ENCODE measurements at regions not wholly inside any gene's neighbourhood (a gene's known extent, or its start where the extent isn't known, plus 50 kb on each side); places are given as distances from the start of the nearest gene placed in this dataset.
"Not testable (repeated sequence)": the region's sequence is repeated elsewhere in the genome, so short reads cannot be mapped to it uniquely, and the experiment has no call there.

DNA sequence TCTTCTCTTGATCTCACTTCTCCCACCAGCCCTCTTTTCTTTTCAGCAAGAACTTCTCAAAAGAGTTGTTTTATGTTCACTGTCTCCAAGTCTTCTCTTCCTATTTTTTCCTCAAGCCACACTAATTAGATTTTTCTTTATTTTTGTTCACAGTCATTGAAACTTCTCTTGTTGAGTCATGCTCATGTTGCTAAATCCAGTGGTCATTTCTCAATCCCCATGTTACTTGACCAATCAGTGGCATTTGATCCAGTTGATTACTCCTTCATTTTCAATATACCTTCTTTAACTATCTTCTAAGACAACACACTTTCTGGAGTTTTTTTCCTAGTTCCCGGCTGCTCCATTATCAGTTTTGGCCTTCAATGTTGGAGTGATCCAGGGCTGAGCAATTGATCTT, 103.1 kb upstream of the LSM6 start:
- DNase-seq: no peak

DNA sequence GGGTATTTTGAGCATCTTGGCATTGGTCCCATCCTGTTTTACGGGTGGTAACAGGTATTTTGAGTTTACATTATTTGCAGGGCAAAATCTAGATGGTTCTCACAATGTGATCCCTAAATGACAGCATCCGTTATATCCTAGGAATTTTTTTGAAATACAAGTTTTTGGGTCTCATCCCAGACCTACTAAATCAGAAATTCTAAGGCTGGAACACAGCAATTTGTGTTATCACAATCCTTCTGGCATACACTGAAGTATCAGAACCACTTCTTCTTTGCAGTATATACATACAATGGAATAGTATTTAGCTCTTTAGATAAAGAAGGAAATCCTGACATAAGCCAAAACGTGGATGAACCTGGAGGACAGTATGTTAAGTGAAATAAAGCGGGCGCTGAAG, 104.1 kb upstream of the LSM6 start:
- DNase-seq: no peak

DNA sequence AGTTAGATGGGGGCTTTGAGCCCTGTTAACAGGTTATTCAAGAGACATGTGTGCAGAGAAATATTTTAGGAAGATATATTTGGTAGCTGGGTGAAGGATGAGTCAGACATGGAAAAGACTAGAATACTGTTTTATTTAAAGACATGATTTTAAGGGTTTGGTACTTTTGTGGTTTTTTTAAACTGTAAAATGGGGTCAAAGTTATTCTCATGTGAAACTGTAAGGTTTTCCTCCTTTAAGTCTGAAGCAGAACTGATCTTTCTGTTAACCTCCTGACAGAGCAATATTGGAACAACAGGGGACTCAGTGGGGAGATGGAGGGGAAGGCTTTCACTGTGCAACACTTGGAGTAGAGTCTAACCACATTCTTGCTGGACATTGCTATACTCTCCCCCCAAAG, 112.4 kb upstream of the LSM6 start:
- DNase-seq: no peak

DNA sequence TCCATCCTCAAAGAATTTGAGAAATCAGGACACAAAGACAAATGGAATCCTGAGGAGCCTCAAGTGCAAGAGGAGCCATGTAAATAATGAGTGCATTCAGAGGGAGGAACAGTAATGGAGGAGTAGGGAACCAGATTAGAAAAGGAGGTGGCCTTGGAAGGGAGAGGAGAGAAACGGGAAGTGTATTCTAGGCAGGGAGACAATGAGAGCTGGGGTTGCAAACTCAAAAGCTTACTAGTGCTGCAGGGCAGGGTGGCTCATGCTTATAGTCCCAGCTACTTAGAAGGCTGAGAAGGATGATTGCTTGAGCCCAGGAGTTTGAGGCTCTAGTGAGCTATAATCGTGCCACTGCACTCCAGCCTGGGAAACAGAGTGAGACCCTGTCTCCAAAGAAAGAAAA, 113.2 kb upstream of the LSM6 start:
- no peak for DNase-seq

DNA sequence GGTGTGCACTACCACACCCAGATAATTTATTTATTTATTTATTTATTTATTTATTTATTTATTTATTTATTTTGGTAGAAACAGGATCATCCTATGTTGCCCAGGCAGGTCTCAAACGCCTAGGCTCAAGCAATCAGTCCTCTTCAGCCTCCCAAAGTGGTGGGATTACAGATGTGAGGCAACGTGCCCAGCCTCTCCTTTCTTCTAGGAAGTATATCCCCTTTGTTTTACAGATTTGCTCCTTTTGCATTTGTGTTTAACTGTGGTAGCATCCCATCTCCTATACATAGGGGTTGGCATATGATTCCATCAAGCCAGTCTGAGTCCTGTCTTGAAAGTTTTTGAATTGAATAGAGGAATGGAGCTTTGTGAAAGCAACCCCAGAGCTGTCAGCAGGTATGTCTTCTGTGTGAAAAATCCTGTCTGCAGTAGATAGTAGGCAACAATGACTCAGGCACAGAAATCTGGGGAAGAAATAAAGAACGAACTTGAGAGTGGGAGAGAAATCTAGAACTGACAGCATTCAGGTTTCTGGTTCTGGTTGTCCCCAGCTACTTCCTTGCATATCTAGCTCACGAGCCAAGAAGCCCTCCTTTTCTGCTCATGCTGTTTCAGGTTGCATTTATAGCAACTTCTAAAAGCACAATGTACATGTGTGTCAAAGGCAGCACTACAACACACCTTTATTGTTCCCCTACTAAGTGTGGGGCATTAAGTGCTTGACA, 113.7 kb upstream of the LSM6 start:
- DNase-seq: no peak

DNA sequence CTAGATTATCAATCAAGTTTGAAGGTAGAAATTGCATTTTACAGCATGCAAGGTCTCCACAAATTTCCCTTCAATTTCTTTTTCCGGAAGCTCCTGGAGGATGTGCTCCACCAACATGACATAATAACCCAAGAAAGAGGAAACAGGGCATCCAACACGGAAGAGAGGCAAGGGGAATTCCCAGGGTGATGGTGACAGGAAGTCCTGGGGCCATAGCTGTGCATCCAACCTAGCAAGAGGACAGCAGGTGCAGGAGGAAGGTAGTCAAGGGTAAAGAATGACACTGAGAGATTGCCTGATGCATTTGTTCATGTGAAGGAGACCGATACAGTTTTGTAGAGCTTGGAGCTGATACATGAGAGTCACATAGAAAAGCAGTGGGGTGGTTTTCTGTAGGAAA, 115.7 kb upstream of the LSM6 start:
- no peak for DNase-seq

DNA sequence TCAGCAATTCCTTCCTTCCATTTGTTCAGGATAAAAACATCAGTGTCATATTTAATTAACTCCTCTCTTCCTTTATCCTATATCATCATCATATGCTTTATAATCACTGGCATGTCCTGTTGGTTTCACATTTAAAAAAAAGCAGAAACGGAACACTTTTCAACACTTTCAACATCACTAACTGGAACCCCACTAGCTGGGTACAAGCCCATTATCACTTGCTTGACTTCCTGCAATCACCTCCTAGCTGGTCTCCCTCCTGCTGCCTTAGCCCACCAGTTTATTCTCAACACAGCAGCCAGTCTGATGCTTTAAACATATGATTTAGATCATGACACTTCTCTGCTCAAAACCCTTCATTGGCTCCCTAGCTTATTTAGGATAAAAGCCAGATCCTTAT, 116.4 kb upstream of the LSM6 start:
- no peak for DNase-seq

DNA sequence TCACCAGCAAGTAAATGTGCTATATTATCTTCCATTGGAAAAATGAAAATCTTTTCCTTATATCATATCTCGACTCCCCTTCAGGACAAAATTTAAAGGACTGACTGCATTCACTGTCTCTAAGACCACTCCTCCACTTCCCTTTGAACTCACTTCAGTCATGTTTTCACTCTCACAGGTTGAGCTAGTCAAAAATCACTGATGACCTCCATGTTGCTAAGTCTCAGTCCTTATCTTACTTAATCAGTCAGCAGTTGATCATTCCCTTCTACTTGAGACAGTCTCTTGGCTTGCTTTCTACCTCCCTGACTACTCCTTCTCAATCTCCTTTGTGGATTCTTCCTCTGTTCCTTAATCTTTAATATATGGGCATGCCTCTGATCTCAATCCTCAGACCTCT, 117.0 kb upstream of the LSM6 start:
- DNase-seq: no peak

DNA sequence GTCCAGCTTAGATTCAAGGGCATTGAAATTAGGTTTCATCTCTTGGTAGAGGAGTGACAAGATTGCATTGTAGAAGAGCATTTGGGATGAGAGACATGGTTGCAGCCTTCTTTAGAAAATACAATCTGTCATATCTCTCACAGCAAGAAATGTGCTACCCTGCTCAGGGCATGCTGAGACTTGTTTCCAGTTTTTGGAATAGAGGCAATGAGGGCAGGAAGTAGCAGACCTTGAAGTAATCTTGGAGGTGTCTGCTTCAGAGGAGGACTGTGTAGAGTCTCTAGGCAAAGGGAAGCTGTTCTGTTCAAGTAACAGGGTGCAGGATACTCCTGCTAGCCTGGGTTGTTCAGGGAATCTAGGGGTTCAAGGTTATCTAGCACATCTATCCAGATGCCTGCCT, 116.1 kb upstream of the ZNF827 start:
- DNase-seq: no peak

DNA sequence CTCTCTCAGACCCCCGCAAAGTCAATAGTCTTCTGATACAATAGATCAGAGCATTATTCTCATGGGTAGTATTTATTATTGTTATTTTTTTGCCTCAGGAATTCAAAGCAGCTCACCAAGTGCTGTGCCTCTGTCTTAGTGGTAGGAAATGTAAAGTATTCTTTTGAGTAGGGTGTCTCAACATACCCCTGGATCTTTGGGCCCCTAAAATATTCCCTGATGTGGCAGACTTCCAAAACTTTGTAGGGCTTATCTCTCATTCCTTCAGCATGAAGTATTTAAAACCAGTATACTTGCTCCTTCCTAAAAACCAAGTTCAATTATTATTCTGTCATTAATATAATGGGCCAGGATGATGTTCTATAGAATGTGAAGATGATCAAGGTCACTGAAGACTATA, 115.3 kb upstream of the ZNF827 start:
- DNase-seq: no peak

DNA sequence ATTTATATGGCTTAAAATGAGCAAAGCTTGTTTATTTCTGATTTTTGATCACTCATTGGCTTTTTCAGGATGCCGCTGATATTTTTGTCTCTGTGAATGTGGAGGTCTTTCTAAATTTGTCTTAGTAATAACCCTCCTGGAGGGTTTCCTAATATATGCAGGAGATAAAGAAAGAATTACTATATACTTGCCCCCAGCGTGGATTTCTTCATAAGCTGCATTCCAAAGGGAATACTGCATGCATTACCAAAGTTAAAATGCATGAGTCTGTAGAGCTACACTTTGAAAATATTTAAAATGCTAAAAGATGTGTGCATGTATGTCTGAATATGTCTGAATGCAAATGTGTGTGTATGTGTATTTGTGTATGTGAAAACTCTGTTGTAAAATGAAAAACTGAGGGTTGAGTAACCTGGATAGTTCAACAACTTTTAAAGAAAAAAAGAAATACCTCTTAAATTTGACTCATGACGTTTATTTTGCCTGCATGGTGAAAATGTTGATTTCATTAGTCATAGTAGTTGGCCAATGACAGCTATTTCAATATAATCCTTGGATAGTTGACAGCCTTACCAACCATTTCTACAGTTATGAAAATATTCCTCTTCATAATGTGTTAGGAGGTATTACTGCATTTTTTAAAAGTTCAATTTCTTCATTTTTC, 113.2 kb upstream of the ZNF827 start:
- no peak for DNase-seq

DNA sequence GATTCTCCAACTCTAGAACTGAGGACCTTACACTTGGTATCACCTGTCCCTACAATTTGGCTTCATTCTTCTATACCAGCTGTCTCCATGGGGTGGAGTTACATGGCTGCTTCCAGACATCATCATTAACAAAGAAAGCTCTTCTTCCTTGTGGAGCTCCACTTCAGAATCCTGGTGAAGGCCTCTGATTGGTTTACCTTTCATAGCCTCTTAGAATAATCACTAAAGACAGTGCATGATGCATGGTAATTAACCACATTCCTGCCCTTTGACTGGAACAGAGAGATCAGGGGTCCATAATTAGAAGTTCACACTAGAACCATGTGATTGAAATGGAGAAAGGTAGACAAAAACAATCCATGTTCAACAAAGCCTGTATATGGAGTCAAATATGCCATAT, 112.6 kb upstream of the ZNF827 start:
- no peak for DNase-seq

DNA sequence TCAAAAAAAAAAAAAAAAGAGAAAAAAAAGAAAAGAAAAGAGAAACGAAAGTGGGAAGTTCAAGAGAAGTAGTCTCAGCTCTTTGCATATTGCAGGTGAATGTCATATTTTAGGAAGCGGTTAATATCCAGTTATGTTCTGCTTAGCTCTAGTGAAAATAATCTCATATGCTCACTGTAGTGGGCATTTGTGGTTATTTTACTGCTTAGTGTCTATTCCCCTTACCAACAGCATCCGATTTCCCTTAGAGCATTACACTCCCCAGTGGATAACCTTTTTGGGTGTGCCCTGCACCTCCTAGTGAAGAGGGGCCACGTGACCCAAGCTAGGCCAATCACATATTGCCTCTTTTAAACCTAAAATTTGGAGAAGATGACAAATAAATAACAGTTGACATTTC, 111.2 kb upstream of the ZNF827 start:
- no peak for DNase-seq

DNA sequence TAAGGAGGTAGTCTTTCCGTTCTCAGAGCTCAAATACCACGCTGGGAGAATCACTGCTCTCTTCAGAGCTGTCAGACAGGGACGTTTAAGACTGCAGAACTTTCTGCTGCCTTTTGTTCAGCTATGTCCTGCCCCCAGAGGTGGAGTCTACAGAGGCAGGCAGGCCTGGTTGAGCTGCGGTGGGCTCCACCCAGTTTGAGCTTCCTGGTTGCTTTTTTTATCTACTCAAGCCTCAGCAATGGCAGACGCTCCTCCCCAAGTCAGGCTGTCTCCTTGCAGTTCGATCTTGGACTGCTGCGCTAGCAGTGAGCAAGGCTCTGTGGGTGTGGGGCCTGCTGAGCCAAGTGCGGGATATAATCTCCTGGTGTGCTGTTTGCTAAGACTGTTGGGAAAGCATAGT, 109.1 kb upstream of the ZNF827 start:
- not testable (repeated sequence) for DNase-seq

DNA sequence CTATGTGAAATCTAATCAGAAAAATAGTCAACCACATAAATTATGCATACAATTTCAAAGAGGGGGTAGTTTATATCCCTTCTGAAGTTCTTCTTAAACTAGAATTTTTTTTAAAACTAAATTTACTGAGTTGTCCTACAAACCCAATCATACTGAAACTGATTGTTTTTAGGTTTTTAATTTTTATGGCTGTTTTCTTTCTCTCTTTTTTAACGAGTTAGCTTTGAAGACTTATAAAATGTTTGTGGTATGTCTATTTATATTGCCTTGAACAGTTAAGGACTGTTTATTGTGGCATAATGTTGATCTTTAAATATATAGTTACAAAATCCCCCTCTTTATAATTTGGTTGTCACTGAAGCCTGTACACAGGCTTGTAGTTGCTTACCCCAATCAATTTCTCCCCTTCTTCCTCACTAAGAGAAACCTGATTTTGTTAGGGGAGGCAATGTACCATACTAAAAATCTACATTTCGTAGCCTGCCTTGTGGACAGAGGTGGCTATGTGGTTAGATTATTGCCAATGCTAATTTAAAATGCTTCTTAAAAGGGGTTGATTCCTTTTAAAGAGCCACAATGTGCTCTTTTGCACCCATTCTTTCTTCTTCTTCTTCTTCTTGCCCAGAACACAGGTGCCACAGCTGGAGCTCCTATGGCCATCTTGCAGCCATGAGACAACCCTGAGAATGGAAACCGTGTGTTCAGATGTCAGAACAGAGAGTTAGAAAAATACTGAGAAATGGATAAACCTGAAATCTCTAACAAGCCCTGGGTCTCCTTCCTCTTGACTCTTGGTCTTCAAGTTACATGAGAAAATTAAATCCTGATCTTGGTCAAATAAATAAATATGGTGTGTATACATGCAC, 102.7 kb upstream of the ZNF827 start:
- no peak for DNase-seq

DNA sequence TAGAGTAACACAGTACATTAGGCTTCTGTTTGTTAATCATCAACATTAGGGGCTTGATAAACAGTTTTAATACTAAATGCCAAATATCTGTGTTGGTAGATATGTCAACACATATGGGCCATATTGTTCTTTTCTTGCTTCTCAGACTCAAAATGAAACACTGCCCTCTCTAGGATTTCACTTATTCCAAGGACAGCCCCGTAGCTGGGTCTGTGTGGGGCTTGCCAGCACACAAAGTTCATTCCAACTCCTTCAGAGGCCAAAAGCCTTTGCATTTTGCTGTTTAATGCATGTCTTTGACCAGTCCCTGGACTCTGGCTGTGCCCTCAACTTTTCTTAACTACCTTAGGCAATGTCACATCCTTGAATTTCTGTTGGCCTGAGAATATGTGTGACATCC, 102.0 kb upstream of the ZNF827 start:
- no peak for DNase-seq

DNA sequence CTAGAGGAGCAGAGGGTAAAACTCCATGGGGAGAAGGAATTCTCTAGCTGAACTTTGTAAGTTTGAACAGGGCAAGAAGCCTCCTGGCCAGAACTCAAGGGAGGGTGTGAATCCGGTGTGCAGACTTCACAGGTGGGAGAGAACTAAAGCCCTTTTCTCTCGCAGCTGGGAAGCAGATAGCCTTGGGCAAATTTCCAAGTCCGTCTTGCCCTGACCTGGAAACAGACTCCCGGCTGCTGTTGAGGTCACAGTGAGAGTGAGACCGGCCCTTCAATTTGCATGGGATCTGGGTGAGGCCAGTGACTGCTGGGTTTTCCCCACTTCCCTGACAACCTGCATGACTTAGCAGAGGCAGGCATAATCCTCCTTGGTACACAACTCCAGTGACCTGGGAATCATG, 94.5 kb upstream of the ZNF827 start:
- no peak for DNase-seq

DNA sequence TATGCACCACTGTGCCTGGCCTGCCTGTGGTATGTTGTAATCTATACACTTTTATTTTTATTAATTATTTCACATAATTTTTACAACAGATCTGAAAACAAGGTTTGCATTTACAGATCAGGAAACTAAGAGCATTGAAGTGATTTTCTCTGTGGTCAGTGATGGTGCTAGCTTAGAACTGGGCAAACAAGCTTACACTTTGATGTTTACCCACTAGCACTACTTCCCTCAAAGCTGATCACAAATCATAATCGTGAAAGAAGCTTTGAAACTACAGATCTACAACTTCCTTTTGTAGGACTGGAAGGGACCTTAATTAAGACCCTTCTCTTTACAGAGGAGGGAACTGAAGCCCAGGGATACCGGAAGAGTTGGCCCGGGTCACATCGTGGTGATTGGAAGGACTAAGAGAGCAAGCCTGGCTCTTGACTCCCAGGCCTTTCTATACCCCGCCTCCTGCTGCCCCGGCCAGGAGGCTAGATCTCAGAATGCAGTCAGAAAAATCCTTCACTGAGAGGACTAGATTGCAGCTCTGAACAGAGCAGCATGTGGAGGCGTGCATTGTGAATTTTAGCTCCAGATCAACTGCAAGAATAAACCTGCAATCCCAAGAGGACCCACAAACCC, 93.7 kb upstream of the ZNF827 start:
- DNase-seq: no peak

DNA sequence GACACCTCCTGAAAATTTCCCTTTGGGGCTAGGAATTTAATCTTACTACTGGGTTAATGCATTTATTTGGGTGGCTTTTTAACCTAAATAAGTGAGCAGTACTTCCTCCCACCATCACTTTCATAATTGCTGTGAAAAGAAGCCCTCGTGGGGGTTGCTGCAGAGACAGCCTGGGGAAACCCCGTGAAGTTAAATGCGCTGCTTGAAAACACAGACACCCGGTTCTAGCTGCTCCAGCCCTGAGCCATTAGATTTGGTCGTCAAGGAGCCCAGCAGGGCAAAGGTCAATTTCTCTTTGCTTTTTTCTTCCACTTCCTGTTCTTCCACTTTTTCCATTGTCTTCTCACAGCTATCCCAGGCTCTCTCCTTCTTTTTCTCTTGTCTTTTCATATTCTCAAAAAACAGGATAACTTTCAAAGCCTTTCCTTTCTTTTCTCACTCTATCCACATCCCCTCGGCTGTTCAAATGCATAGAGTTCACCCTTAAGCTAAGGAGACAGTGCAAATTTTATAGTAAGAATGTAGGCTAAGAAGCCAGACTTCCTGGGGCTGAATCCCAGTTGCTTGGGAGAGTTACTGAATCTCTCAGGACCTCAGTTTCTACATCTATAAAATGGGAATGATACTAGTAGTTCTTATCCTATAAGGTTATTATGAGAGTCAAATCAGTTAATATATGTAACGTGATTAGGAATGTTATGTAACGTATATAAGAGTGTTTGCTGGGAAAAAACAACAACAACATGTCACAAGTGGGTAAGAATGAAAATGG, 91.5 kb upstream of the ZNF827 start:
- DNase-seq: peak in 1 of 2 experiments; percentile 24

DNA sequence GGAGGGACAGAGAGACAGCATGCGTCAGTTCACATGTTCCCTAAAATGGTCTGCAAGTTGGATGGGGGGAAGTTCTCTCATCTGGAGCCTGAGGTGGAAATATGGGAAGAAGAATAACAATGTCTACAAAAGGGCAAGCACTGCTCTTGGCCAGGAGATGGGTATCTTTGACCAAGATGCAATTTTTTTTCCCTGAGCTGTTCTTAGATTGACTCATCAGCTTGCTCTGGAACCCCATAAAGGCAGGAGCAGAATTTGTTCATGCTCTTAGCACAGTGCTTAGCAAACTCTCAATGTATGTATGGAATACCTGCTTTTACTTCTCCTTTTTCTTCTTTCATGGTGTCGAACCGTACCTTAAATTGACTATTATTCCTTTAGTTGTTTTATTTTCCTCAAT, 90.5 kb upstream of the ZNF827 start:
- no peak for DNase-seq

DNA sequence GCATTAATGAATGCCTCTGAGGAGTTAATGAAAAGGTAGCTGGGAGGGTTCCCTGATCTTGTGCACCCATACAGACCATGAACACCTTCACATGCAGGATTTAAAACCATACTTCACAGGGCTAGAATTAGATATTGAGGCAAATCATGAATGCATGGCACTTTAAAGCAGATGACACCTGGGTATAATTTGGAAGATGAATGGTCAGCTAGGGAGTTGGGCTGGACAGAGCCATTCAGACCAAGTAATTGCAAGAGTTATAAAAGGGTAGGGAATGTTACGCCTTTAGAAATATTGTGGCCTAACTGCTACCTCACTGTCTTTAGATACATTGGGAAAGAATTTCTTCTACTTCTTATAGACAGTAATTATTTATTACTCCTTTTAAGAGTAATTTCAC, 89.1 kb upstream of the ZNF827 start:
- no peak for DNase-seq

DNA sequence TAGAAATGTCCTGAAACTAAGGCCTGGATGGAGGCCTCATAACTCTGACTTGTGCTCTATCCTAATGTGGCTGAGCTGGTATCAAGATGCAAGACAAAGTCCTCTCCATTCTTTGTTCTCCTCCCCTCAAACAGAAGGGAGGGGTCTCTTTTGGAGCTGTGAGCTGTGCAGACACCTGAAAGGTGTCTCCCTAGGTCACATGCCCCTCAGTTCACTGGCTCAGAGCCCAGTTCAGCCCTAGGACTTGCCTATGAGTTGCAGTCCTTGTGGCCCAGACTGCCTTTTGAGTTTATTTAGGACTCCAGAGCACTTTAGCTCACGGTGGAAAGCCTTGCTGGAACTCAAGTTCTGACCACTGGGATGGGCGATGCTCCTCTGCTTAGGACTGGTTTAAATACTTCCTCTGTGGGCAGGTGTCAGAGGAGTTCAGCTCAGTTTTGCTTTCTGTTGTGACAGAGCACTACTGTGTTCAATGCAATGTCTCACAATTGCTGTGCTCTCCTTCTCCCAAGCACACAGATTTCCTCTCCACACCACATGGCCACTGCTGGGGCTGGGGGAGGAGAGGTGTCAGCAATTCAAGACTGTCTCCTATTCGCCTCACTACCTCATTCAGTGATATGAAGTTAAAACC, 84.8 kb upstream of the ZNF827 start:
- no peak for DNase-seq
